GM18502 (cell line): ENCODE measurements at regions not wholly inside any gene's neighbourhood (a gene's known extent, or its start where the extent isn't known, plus 50 kb on each side); places are given as distances from the start of the nearest gene placed in this dataset.
"Not testable (repeated sequence)": the region's sequence is repeated elsewhere in the genome, so short reads cannot be mapped to it uniquely, and the experiment has no call there.

Source experiments
- ATAC-seq: cut with Tn5 transposase; IDR thresholded peaks from one replicate; pipeline ENCODE4 v1.9.1; 2021; ENCODE audit warnings: mild to moderate bottlenecking; ENCODE audit not compliant: unreplicated experiment, poor library complexity

DNA sequence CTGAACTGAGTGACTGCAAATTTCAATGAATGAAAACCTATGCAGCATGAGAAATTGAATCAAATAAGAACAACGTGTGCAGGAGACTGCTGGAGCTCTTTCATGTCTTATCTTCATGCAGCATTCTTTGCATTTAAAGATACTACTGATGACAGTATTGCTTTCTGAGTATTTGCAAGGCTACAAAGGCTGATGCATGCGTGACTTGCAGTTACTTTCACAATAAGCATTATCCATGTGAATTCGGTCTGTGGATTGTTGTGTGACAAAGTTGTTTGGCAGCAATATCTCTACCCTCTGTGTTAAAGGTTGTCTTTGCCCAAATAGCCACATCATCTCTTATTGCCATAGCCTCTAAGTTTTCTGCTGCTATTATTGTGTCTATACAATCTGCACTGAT, 102.1 kb upstream of the FBXL17 start:
- ATAC-seq, result no peak

- ATAC-seq, result peak; percentile 82
Observed at GRCh38 chr5:108481355-108481931, 99.5 kb upstream of the FBXL17 start.

DNA sequence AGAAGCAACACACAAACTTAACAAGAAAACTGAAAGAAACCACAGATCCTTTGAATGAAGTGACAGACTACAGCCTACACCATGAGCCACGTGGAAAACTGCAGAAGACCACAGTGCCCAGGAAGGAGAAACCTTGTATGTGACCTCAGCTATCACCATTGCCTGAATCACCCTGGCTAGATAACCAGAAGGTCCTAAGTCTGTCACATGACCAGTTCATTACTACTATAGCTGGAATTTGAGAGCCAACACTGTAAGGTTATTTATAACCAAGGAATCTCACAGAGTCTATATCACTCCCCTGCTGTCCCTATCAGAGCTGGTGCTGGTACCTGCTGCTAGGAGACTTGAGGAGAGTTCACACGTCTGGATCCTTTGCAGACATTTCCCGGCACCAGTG, 90.3 kb upstream of the FBXL17 start:
- no peak for ATAC-seq

- ATAC-seq, result no peak
Observed at GRCh38 chr5:108467563-108467962, 85.7 kb upstream of the FBXL17 start.

- ATAC-seq, result no peak
Observed at GRCh38 chr5:108461628-108462367, 79.9 kb upstream of the FBXL17 start.

- ATAC-seq, result no peak
Observed at GRCh38 chr5:108459769-108460168, 77.9 kb upstream of the FBXL17 start.

DNA sequence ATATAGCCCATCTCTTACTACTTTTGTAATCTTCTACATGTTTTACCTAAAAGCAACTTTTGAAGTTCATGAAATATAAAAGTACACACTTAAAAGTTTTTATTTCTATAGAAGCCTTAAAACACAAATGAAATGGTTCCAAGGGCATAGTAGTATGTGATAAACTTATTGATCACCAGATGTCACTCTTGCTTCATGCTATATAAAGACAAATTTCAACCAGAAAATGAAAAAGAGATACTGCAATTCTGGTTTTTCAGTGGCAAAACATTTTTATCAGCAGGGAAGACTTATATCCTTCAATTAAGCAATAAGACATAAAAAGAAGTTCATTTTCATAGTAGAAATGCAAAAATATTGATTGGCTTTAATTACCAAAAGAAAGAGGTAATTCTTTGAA, 69.4 kb upstream of the FBXL17 start:
- no peak for ATAC-seq

GRCh38 chr5:108444130-108444529, 62.2 kb upstream of the FBXL17 start:
- not testable (repeated sequence) for ATAC-seq

DNA sequence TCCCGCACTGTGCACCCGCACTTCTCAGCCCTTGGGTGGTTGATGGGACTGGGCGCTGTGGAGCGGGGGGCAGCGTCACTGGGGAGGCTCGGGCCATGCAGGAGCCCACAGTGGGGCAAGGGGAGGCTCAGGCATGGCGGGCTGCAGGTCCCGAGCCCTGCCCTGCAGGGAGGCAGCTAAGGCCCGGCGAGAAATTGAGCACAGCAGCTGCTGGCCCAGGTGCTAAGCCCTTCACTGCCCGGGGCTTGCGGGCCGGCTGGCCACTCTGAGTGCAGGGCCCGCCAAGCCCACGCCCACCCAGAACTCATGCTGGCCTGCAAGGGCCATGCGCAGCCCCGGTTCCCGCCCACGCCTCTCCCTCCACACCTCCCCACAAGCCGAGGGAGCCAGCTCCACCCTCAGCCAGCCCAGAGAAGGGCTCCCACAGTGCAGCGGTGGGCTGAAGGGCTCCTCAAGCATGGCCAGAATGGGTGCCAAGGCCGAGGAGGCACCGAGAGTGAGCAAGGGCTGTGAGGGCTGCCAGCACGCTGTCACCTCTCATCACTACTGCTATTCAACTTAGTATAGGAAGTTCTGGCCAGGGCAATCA, 60.3 kb upstream of the FBXL17 start:
- not testable (repeated sequence) for ATAC-seq

GRCh38 chr5:108437425-108437824, 55.5 kb upstream of the FBXL17 start:
- ATAC-seq, result no peak

- no peak for ATAC-seq
Observed at GRCh38 chr5:108436696-108437095, 54.8 kb upstream of the FBXL17 start.

DNA sequence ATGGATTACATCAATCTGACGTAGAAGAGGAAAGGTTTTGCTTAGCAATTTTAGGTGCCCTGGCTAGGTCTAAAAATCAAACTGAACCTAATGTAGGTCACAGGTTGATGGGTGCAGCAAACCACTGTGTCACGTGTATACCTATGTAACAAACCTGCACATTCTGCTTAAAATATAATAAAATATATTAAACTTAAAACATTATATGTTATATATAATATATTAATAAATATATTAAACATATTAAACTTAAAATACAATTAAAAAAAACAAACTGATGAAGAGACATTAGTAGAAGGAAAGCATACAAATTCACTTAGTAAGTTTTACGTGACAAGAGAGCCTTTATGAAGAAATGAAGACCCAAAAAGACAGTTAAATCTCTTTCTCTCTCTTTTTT, 51.7 kb upstream of the FBXL17 start:
- no peak for ATAC-seq

- no peak for ATAC-seq
Observed at GRCh38 chr5:108432024-108432423, 50.1 kb upstream of the FBXL17 start.
